ENCODE measurements at regions not wholly inside any gene's neighbourhood (a gene's known extent, or its start where the extent isn't known, plus 50 kb on each side); places are given as distances from the start of the nearest gene placed in this dataset.

DNA sequence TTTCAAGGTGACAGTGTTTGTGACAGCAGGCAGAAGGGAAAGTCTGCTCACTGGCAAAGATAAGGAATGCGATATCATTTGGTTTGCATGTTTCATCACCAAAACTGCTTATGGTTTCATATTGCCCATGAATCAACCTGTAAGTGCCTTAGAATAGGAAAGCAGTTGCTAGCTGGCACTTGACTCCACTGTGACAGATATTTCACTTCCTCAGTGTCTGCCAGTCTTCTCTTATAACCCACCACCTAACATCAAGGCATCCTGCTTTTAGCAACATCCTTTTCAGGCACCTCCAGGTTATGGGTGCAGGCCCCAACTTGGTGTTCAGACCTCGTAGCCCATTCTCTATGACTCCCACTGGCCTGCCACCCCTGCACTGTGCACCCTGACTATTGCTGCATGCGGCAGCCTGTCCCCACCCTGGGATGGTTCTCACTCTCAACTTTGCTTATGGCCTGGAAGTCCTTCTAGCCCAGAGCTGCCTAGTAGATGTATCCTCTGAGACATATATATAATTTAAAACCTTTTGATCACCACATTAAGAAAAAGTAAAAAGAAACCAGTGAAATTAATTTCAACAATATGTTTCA is 154.4 kb upstream of the RARB start:
- no peak for DNase-seq (ENCODE audit: low read depth, low spot score)
- H3K9me3 ChIP-seq (ENCODE audit: control insufficient read depth, low read depth, low read length) = no peaks in the 10 kb centered on the region
- no peaks in the 10 kb centered on the region for H3K79me2 ChIP-seq (ENCODE audit: control insufficient read depth, insufficient read depth, low read length)
- no peak for FAIRE-seq
- dilution Hi-C loops (cut with MboI; ENCODE audit: extremely low pct_ligation_motif_present, low sequenced_read_pairs) = no loop called here
- H3K36me3 ChIP-seq (ENCODE audit: control insufficient read depth in 2 of 2, extremely low read depth in 1 of 2, insufficient read depth in 2 of 2, low read length in 2 of 2) = no peaks in the 10 kb centered on the region
- no peak overlapping the region for H3K27ac ChIP-seq (ENCODE audit: control insufficient read depth, insufficient read depth, low read length)
- H2AFZ ChIP-seq (ENCODE audit: control insufficient read depth, low read length) = no peak overlapping the region
- no peaks in the 10 kb centered on the region for H3K4me1 ChIP-seq (ENCODE audit: control insufficient read depth, extremely low read depth, insufficient read depth, low read length)
- no peak overlapping the region for H3K9ac ChIP-seq (ENCODE audit: control insufficient read depth, extremely low read depth, insufficient read depth, low read length)
- no peaks in the 10 kb centered on the region for H3K9me1 ChIP-seq (ENCODE audit: control insufficient read depth, extremely low read depth, insufficient read depth, low read length)
- H4K20me1 ChIP-seq (ENCODE audit: control insufficient read depth, extremely low read depth, insufficient read depth, low read length) = no peaks in the 10 kb centered on the region
- no peaks in the 10 kb centered on the region for H3K27me3 ChIP-seq (ENCODE audit: control insufficient read depth, extremely low read depth, insufficient read depth, low read length)
- H3K4me2 ChIP-seq (ENCODE audit: control insufficient read depth, extremely low read depth, insufficient read depth, low read depth, low read length) = no peak overlapping the region
- TF ChIP-seq CTCF (optimal IDR thresholded peaks at IDR 0.05 in 1 of 3, IDR thresholded peaks at IDR 0.05 in 1 of 3, conservative IDR thresholded peaks at IDR 0.05 in 1 of 3; ENCODE audit: extremely low read depth in 1 of 3, insufficient read depth in 2 of 3, low read length in 3 of 3) (no peak), EZH2 (IDR thresholded peaks at IDR 0.05; ENCODE audit: low read length) (no peak)
- no peak overlapping the region for H3K4me3 ChIP-seq (ENCODE audit: control insufficient read depth in 2 of 3, extremely low read depth in 1 of 3, insufficient read depth in 2 of 3, low read depth in 1 of 3, low read length in 3 of 3)

DNA sequence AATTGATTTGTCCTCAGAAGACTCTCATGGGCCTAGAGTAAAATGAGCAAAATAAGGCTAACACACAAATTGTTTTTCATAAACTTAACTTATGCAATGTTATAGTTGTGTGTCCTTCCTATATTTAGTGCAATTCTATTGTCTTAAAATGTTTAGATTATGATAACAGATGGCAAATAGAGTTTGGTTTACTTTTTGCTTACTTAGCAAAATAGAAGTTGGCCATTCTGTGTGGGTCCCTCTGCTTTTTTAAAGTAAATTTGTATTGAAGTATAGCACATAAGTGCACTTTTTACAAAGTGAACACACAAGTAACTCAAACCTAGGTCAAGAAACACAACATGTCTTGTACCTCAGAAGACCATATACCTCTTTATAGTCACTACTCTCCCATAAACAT is 150.6 kb upstream of the RARB start:
- H3K36me3 ChIP-seq (ENCODE audit: control insufficient read depth in 2 of 2, extremely low read depth in 1 of 2, insufficient read depth in 2 of 2, low read length in 2 of 2) = no peaks in the 10 kb centered on the region
- no peak overlapping the region for H3K27ac ChIP-seq (ENCODE audit: control insufficient read depth, insufficient read depth, low read length)
- no peak overlapping the region for H2AFZ ChIP-seq (ENCODE audit: control insufficient read depth, low read length)
- no peaks in the 10 kb centered on the region for H4K20me1 ChIP-seq (ENCODE audit: control insufficient read depth, extremely low read depth, insufficient read depth, low read length)
- H3K9ac ChIP-seq (ENCODE audit: control insufficient read depth, extremely low read depth, insufficient read depth, low read length) = no peak overlapping the region
- TF ChIP-seq CTCF (optimal IDR thresholded peaks at IDR 0.05 in 1 of 3, IDR thresholded peaks at IDR 0.05 in 1 of 3, conservative IDR thresholded peaks at IDR 0.05 in 1 of 3; ENCODE audit: extremely low read depth in 1 of 3, insufficient read depth in 2 of 3, low read length in 3 of 3) = no peak
- TF ChIP-seq EZH2 (IDR thresholded peaks at IDR 0.05; ENCODE audit: low read length) = no peak
- DNase-seq (ENCODE audit: low read depth, low spot score) (no peak), FAIRE-seq (no peak)
- no peaks in the 10 kb centered on the region for H3K79me2 ChIP-seq (ENCODE audit: control insufficient read depth, insufficient read depth, low read length)
- no peak overlapping the region for H3K4me2 ChIP-seq (ENCODE audit: control insufficient read depth, extremely low read depth, insufficient read depth, low read depth, low read length)
- dilution Hi-C loops (cut with MboI; ENCODE audit: extremely low pct_ligation_motif_present, low sequenced_read_pairs) = no loop called here
- no peaks in the 10 kb centered on the region for H3K9me3 ChIP-seq (ENCODE audit: control insufficient read depth, low read depth, low read length)
- no peak overlapping the region for H3K4me3 ChIP-seq (ENCODE audit: control insufficient read depth in 2 of 3, extremely low read depth in 1 of 3, insufficient read depth in 2 of 3, low read depth in 1 of 3, low read length in 3 of 3)
- no peaks in the 10 kb centered on the region for H3K27me3 ChIP-seq (ENCODE audit: control insufficient read depth, extremely low read depth, insufficient read depth, low read length)
- H3K9me1 ChIP-seq (ENCODE audit: control insufficient read depth, extremely low read depth, insufficient read depth, low read length) = no peaks in the 10 kb centered on the region
- no peaks in the 10 kb centered on the region for H3K4me1 ChIP-seq (ENCODE audit: control insufficient read depth, extremely low read depth, insufficient read depth, low read length)
